Hematopoietic multipotent progenitor cell treated with erythropoietin and hydrocortisone succinate and interleukin-3 and kit ligand, for 4 days (in vitro differentiated cells): ENCODE measurements at regions not wholly inside any gene's neighbourhood (a gene's known extent, or its start where the extent isn't known, plus 50 kb on each side); places are given as distances from the start of the nearest gene placed in this dataset.

Experiments used
- DNase-seq: peaks from one replicate; pipeline ENCODE4 v3.0.0-alpha.2; 2015

DNA sequence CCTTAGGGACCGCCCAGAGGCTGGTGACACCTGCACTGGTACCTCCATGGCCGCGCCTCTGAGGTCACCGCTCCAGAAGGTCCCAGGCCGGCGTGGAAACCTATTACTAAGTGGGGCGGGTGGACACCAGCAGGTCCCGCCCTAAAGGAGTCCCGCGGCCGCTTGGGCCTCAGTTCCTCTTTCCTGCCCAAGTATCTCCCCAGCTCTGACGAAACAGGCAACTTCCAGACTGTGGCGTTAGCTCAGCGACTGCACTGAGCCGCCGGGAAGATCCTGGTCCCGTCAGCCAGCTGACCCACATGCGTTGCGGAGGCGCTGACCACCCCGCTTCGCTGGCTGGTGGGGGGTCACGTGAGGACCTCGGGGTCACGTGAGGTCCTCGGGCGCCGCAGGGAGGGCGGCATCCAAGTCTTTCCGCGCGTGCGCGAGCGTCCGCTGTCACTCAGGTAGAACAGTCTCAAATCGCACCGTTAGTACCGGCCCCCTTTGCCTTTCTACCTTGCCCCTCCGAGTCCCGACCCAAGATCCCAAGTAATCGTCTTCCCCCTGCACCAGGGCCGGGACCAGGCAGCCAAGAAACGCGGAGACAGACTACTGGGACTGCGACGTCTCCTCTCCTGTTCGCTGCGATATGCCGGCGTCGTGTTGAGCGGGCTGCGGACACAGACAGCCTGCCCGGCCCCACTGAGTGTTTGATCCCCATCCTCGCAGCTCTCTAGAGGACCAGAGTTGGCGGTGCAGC, 53.7 kb upstream of the KDM4C start:
- peak; percentile 94 for DNase-seq

DNA sequence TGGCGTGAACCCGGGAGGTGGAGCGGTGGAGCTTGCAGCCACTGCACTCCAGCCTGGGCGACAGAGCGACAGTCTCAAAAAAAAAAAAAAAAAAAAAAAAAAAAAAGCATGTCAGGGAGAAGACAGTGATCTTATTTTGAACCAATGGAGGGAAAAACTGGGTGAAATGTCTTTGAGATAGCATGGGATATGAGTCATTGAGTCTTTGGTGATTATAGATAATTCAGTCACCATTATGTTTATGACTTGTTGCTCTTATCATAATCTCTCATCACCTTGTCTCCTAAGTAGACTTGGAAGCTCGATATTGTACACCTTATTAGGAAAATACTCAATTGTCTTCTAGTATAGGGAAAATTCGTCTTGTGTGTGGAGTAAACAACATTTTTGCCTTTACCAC, 55.1 kb upstream of the KDM4C start:
- peak; percentile 30 for DNase-seq

DNA sequence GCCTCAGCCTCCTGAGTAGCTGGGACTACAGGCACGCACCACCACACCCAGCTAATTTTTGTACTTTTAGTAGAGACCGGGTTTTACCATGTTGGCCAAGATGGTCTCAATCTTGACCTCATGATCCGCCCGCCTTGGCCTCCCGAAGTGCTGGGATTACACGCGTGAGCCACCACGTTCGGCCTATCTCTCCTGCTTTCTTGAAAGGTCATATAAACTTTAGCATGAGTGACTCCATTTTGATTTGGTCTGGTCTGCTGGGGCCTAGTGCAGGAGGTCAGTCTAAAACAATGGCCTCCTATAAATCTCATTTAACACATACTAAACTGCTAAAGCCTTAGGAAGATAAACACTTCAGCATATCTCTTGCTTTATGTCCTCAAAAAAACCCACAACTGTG, 50.6 kb upstream of the GLDC start:
- no peak for DNase-seq

DNA sequence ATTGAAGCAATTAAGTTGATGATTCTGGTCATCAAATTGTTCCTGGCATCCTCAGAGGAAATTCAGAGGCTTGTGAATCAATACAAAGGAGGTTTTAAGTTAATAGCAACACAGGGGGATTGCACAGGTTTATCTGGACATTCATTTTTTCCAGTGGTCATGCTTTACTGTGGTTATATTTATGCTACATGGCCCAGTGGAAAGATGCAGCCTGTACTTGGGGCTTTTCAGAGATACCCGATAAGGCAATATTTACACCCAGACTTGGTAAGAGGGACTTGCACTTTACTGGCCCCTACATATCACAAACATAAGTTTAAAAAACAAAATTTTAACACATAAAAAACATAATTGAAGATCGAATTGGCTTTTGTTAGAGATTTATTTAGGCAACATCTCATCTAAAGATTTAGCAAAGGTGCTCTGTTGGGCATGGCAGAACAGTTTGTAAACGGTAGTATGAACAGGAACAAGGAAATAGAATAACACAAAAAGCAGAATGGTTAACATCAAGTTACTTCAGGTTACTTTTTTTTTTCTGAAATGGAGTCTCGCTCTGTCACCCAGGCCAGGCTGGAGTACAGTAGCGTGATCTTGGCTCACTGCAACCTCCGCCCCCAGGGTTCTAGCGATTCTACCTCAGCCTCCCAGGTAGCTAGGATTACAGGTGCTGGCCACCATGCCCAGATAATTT, 49.7 kb upstream of the GLDC start:
- DNase-seq: no peak
